H1 (cell line): ENCODE measurements at regions not wholly inside any gene's neighbourhood (a gene's known extent, or its start where the extent isn't known, plus 50 kb on each side); places are given as distances from the start of the nearest gene placed in this dataset.

Experiments used
- CTCF ChIA-PET: fragments of 300-600 bp; sonication (Branson Sonifier 250); formaldehyde crosslinking; loops from one replicate; lab custom pipeline; 2021; ENCODE audit not compliant: partially characterized antibody; lab: Charles Lee
- POLR2A ChIA-PET: fragments of 300-600 bp; sonication (Branson Sonifier 250); formaldehyde crosslinking; loops from one replicate; lab custom pipeline; 2021; ENCODE audit warnings: inconsistent platforms; ENCODE audit not compliant: partially characterized antibody; lab: Charles Lee
- DNase-seq, 2 experiments: peaks; one replicate each; pipeline versions ENCODE4 v3.0.0 to v3.0.0-alpha.2; 2010 to 2022; ENCODE audit warnings: low spot score in 2 of 2, low read depth in 1 of 2, mixed read lengths in 1 of 2
- FAIRE-seq: peaks from 2 replicates; lab custom pipeline; 2011; peaks lifted over from hg19 to GRCh38; lab: Jason Lieb, UNC
- H2AFZ ChIP-seq: 2 replicates; pipeline ENCODE4 v1.8.1; 2012; ENCODE audit warnings: low read length, inconsistent platforms
- H2AK5ac ChIP-seq: 2 replicates; pipeline ENCODE4 v1.6.1; 2013; ENCODE audit warnings: low read depth, low read length
- H2BK120ac ChIP-seq: replicated peaks from 2 replicates; pipeline ENCODE3; 2013; ENCODE audit warnings: low read depth, low read length, inconsistent platforms
- H2BK12ac ChIP-seq: 2 replicates; pipeline ENCODE4 v1.6.1; 2013; ENCODE audit warnings: low read depth, low read length
- H2BK15ac ChIP-seq: 2 replicates; pipeline ENCODE4 v1.6.1; 2013; ENCODE audit warnings: low read length
- H2BK20ac ChIP-seq: 2 replicates; pipeline ENCODE4 v1.6.1; 2013; ENCODE audit warnings: low read length
- H2BK5ac ChIP-seq: 2 replicates; pipeline ENCODE4 v1.6.1; 2013; ENCODE audit warnings: low read depth, low read length
- H3K14ac ChIP-seq: 2 replicates; pipeline ENCODE4 v1.6.1; 2013; ENCODE audit warnings: inconsistent platforms; ENCODE audit not compliant: insufficient read length
- H3K18ac ChIP-seq: 2 replicates; pipeline ENCODE4 v1.6.1; 2013; ENCODE audit warnings: low read length; ENCODE audit errors: extremely low read depth
- H3K23ac ChIP-seq: 2 replicates; pipeline ENCODE4 v1.6.1; 2013; ENCODE audit warnings: inconsistent platforms; ENCODE audit not compliant: insufficient read length
- H3K23me2 ChIP-seq: 2 replicates; pipeline ENCODE4 v1.6.1; 2013; ENCODE audit warnings: low read depth, low read length
- H3K27ac ChIP-seq: 2 replicates; pipeline ENCODE4 v1.6.1; 2011; ENCODE audit warnings: low read depth, low read length, inconsistent platforms
- H3K27me3 ChIP-seq, 4 experiments: replicated peaks in 1 of 4; 1 replicate in 1 of 4; 2 replicates in 3 of 4; pipeline versions ENCODE4 v1.6.1 to v1.8.1; 2011 to 2013; ENCODE audit warnings: low read length in 3 of 4, mild to moderate bottlenecking in 3 of 4, inconsistent platforms in 2 of 4, mixed read lengths in 2 of 4, moderate library complexity in 1 of 4; ENCODE audit not compliant: control insufficient read depth in 3 of 4, insufficient read depth in 3 of 4; ENCODE audit errors: extremely low read depth in 1 of 4
- H3K36me3 ChIP-seq, 4 experiments: 2 replicates each; pipeline versions ENCODE4 v1.6.1 to v1.8.1; 2011 to 2013; ENCODE audit warnings: mild to moderate bottlenecking in 4 of 4, low read length in 3 of 4, moderate library complexity in 2 of 4, control low read depth in 1 of 4, inconsistent platforms in 1 of 4; ENCODE audit not compliant: insufficient read depth in 4 of 4, control insufficient read depth in 2 of 4
- H3K4ac ChIP-seq: replicated peaks from 2 replicates; pipeline ENCODE3; 2013; ENCODE audit warnings: low read length, low read depth, mixed read lengths, inconsistent platforms; ENCODE audit not compliant: insufficient read length
- H3K4me1 ChIP-seq, 4 experiments: replicated peaks in 1 of 4; 1 replicate in 1 of 4; 2 replicates in 3 of 4; pipeline versions ENCODE4 v1.6.1 to v1.8.1; 2011 to 2013; ENCODE audit warnings: low read length in 3 of 4, inconsistent platforms in 2 of 4, mixed read lengths in 1 of 4; ENCODE audit not compliant: insufficient read depth in 4 of 4, control insufficient read depth in 3 of 4
- H3K4me2 ChIP-seq, 2 experiments: 2 replicates each; pipeline versions ENCODE4 v1.6.1 to v1.8.1; 2011 to 2013; ENCODE audit warnings: low read depth in 2 of 2, low read length in 2 of 2, control low read depth in 1 of 2, inconsistent platforms in 1 of 2, mild to moderate bottlenecking in 1 of 2; ENCODE audit not compliant: insufficient read depth in 1 of 2
- H3K4me3 ChIP-seq, 4 experiments: fragments of 200-600, 300-600 bp in 1 of 4; sonication (generic), shearing (Covaris generic), sonication (Bioruptor Twin) in 1 of 4; 2 replicates each; pipeline versions ENCODE4 v1.5.1 to v1.8.1; 2011 to 2016; ENCODE audit warnings: low read length in 4 of 4, low read depth in 3 of 4, control low read depth in 2 of 4, inconsistent platforms in 2 of 4, mild to moderate bottlenecking in 2 of 4, mixed read lengths in 1 of 4, moderate library complexity in 1 of 4; ENCODE audit not compliant: insufficient read depth in 2 of 4; ENCODE audit errors: extremely low read depth in 1 of 4
- H3K56ac ChIP-seq: replicated peaks from 2 replicates; pipeline ENCODE3; 2013; ENCODE audit warnings: low read depth, mild to moderate bottlenecking, mixed read lengths, low read length, inconsistent platforms; ENCODE audit not compliant: insufficient read length
- H3K79me1 ChIP-seq: 2 replicates; pipeline ENCODE4 v1.6.1; 2013; ENCODE audit warnings: low read depth, low read length, control low read depth
- H3K79me2 ChIP-seq, 2 experiments: 2 replicates each; pipeline versions ENCODE4 v1.6.1 to v1.8.1; 2012 to 2013; ENCODE audit warnings: low read length in 2 of 2, mild to moderate bottlenecking in 2 of 2, inconsistent platforms in 1 of 2; ENCODE audit not compliant: insufficient read depth in 2 of 2, control insufficient read depth in 1 of 2
- H3K9ac ChIP-seq, 4 experiments: replicated peaks in 1 of 4; 1 replicate in 1 of 4; 2 replicates in 3 of 4; pipeline versions ENCODE4 v1.6.1 to v1.8.1; 2011 to 2013; ENCODE audit warnings: low read depth in 3 of 4, low read length in 3 of 4, control low read depth in 2 of 4, mild to moderate bottlenecking in 2 of 4, moderate library complexity in 2 of 4, inconsistent platforms in 1 of 4; ENCODE audit errors: extremely low read depth in 1 of 4
- H3K9me3 ChIP-seq, 2 experiments: 2 replicates each; pipeline versions ENCODE4 v1.6.1 to v1.8.1; 2012 to 2013; ENCODE audit warnings: mild to moderate bottlenecking in 2 of 2, moderate library complexity in 2 of 2, control low read depth in 1 of 2, inconsistent platforms in 1 of 2, low read depth in 1 of 2, low read length in 1 of 2, mixed read lengths in 1 of 2; ENCODE audit not compliant: insufficient read depth in 2 of 2
- H4K20me1 ChIP-seq, 2 experiments: replicated peaks in 1 of 2; 2 replicates each; pipeline versions ENCODE3 to v1.8.1; 2011 to 2013; ENCODE audit warnings: inconsistent platforms in 2 of 2, low read length in 2 of 2, mild to moderate bottlenecking in 1 of 2; ENCODE audit not compliant: insufficient read depth in 2 of 2, control insufficient read depth in 1 of 2
- H4K5ac ChIP-seq: 2 replicates; pipeline ENCODE4 v1.6.1; 2013; ENCODE audit warnings: low read length, low read depth, mixed read lengths, inconsistent platforms; ENCODE audit not compliant: insufficient read length
- H4K8ac ChIP-seq: 2 replicates; pipeline ENCODE4 v1.8.0; 2013; ENCODE audit warnings: mild to moderate bottlenecking, moderate library complexity, low read length, inconsistent platforms; ENCODE audit not compliant: insufficient read depth; ENCODE audit errors: extremely low read depth
- H4K91ac ChIP-seq: replicated peaks from 2 replicates; pipeline ENCODE3; 2013; ENCODE audit warnings: low read length, mixed read lengths, inconsistent platforms; ENCODE audit not compliant: insufficient read length
- CBX5 ChIP-seq: fragments of 300-800, 300-1000 bp; sonication (generic); IDR thresholded peaks from 2 replicates; pipeline ENCODE4 v1.7.1; 2016; ENCODE audit warnings: antibody characterized with exemption, low read length, low read depth
- CHD1 ChIP-seq: IDR thresholded peaks from 2 replicates; pipeline ENCODE4 v1.6.1; 2012; ENCODE audit warnings: low read depth, low read length, improper control_type of control experiment
- CTCF ChIP-seq, 3 experiments: IDR thresholded peaks; 1 replicate in 2 of 3; 2 replicates in 1 of 3; pipeline versions ENCODE4 v1.5.1 to v1.6.1; 2011; ENCODE audit warnings: low read length in 3 of 3, mild to moderate bottlenecking in 3 of 3, inconsistent platforms in 2 of 3, low read depth in 1 of 3, moderate library complexity in 1 of 3; ENCODE audit not compliant: insufficient read depth in 1 of 3; ENCODE audit errors: control extremely low read depth in 1 of 3
- HDAC6 ChIP-seq: IDR thresholded peaks from one replicate; pipeline ENCODE4 v1.7.1; 2012; ENCODE audit warnings: low read depth, mild to moderate bottlenecking, inconsistent platforms, low read length, moderate library complexity
- KDM5A ChIP-seq: fragments of 200-600 bp; IDR thresholded peaks from 2 replicates; pipeline ENCODE4 v1.7.1; 2012; ENCODE audit warnings: mild to moderate bottlenecking, low read length, inconsistent platforms, mixed read lengths
- POLR2A ChIP-seq, 2 experiments: IDR thresholded peaks; 1 replicate in 1 of 2; 2 replicates in 1 of 2; pipeline ENCODE4 v1.6.1; 2011; ENCODE audit warnings: low read depth in 2 of 2, low read length in 2 of 2, mild to moderate bottlenecking in 2 of 2; ENCODE audit errors: control extremely low read depth in 1 of 2
- WGBS, 2 experiments: shearing (Covaris generic) in 1 of 2; methylation state at CpG; one replicate each; pipeline versions ENCODE4 v1.1.6 to v1.1.7; 2013 to 2015; ENCODE audit warnings: low lambda C conversion rate in 2 of 2, mixed read lengths in 2 of 2, inconsistent platforms in 1 of 2, low coverage in 1 of 2, missing lambda C conversion rate in 1 of 2; ENCODE audit not compliant: insufficient replicate concordance in 2 of 2, insufficient coverage in 1 of 2, insufficient read length in 1 of 2; ENCODE audit errors: extremely low coverage in 1 of 2, missing lambda C conversion rate in 1 of 2; 5-methylcytosine and 5-hydroxymethylcytosine counted together

DNA sequence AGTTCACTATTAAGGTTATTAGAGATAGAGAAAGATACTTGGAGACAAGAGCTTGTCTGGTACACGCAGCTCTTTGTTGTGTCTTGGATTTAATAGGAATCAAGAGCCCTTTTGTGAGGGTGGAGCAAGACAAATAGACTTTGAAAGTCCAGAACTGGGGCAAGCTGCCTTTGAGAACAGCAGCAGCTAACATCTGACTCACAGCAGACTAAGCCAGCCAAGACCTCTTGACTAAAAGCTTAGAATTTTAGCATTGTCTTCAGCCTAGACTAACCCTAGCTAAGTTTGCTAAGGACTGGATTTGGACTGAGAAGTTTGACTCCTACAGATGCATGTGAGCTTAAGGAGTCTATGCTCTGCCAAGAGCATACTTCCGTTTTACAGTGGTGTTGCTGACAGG lies 201.9 kb upstream of the RBM19 start:
- H3K4ac ChIP-seq, result no peak overlapping the region
- H4K8ac ChIP-seq, result no peak overlapping the region
- no peak overlapping the region for H2BK15ac ChIP-seq
- no peak overlapping the region for H3K27ac ChIP-seq
- no peaks in the 10 kb centered on the region for H3K9me3 ChIP-seq
- TF ChIP-seq CHD1, result no peak
- no peak for TF ChIP-seq KDM5A
- TF ChIP-seq HDAC6, result no peak
- TF ChIP-seq CBX5, result no peak
- no peak for TF ChIP-seq CTCF (IDR thresholded peaks at IDR 0.05; ENCODE audit: control extremely low read depth in 1 of 3, insufficient read depth in 1 of 3, low read depth in 1 of 3, low read length in 3 of 3)
- TF ChIP-seq POLR2A (IDR thresholded peaks at IDR 0.05; ENCODE audit: control extremely low read depth in 1 of 2, low read depth in 2 of 2, low read length in 2 of 2), result no peak
- no peak overlapping the region for H3K18ac ChIP-seq
- H3K4me1 ChIP-seq, result 0 out of 7 replicates have a peak, but pooled peaks cover 0 to 2% (median 0%) of the 10 kb centered on the region in 4 experiments
- H2BK5ac ChIP-seq, result no peak overlapping the region
- WGBS, 2 experiments, result 83% methylated on average over 2 of the region's 2 CpGs; no CpG with 5 or more reads in 1 of the 2 experiments
- H3K79me1 ChIP-seq, result no peaks in the 10 kb centered on the region
- no peak overlapping the region for H3K56ac ChIP-seq
- no peaks in the 10 kb centered on the region for H3K23me2 ChIP-seq
- H3K14ac ChIP-seq, result no peak overlapping the region
- FAIRE-seq, result no peak
- H2BK120ac ChIP-seq, result no peak overlapping the region
- H3K4me3 ChIP-seq, result no peak overlapping the region
- no peaks in the 10 kb centered on the region for H4K20me1 ChIP-seq
- no peak overlapping the region for H2AK5ac ChIP-seq
- H3K36me3 ChIP-seq, result no peaks in the 10 kb centered on the region
- H4K5ac ChIP-seq, result no peak overlapping the region
- no peak overlapping the region for H3K4me2 ChIP-seq
- ChIA-PET CTCF (interaction anchor here (0.6 to 8.6 kb wide), 38 partner anchors 9 to 457 kb away, joined by 3 to 102 read pairs (median 8); partner anchors contain the start of gene RBM19), POLR2A (no interaction called here)
- no peak overlapping the region for H4K91ac ChIP-seq
- peaks cover 0 to 13% (median 3%) of the 10 kb centered on the region in 4 experiments; a peak in 3 of 7 replicates for H3K27me3 ChIP-seq
- no peak for DNase-seq
- no peak overlapping the region for H2BK12ac ChIP-seq
- H2BK20ac ChIP-seq, result no peak overlapping the region
- H3K9ac ChIP-seq, result no peak overlapping the region
- no peak overlapping the region for H2AFZ ChIP-seq
- no peak overlapping the region for H3K23ac ChIP-seq
- no peaks in the 10 kb centered on the region for H3K79me2 ChIP-seq
